ENCODE measurements at regions not wholly inside any gene's neighbourhood (a gene's known extent, or its start where the extent isn't known, plus 50 kb on each side); places are given as distances from the start of the nearest gene placed in this dataset.

GRCh38 chr3:64305731-64306130, 80.5 kb upstream of the PRICKLE2 start:
- DNase-seq = no peak

GRCh38 chr3:64304828-64305410, 79.7 kb upstream of the PRICKLE2 start:
- DNase-seq = no peak

GRCh38 chr3:64303881-64304280, 78.6 kb upstream of the PRICKLE2 start:
- no peak for DNase-seq

- no peak for DNase-seq
Observed at GRCh38 chr3:64303401-64303800, 78.1 kb upstream of the PRICKLE2 start.

GRCh38 chr3:64301476-64301875, 76.2 kb upstream of the PRICKLE2 start:
- DNase-seq = no peak

GRCh38 chr3:64300790-64301423, 75.6 kb upstream of the PRICKLE2 start:
- DNase-seq = no peak

GRCh38 chr3:64299206-64299605, 73.9 kb upstream of the PRICKLE2 start:
- no peak for DNase-seq

- DNase-seq = no peak
Observed at GRCh38 chr3:64297563-64297962, 72.3 kb upstream of the PRICKLE2 start.

- no peak for DNase-seq
Observed at GRCh38 chr3:64295594-64295993, 70.3 kb upstream of the PRICKLE2 start.

- DNase-seq = no peak
Observed at GRCh38 chr3:64294771-64295170, 69.5 kb upstream of the PRICKLE2 start.

- DNase-seq = no peak
Observed at GRCh38 chr3:64293121-64293520, 67.9 kb upstream of the PRICKLE2 start.

- no peak for DNase-seq
Observed at GRCh38 chr3:64291956-64292355, 66.7 kb upstream of the PRICKLE2 start.

- no peak for DNase-seq
Observed at GRCh38 chr3:64291345-64291744, 66.1 kb upstream of the PRICKLE2 start.

- DNase-seq = no peak
Observed at GRCh38 chr3:64290864-64291263, 65.6 kb upstream of the PRICKLE2 start.

GRCh38 chr3:64290161-64290560, 64.9 kb upstream of the PRICKLE2 start:
- DNase-seq = no peak

- DNase-seq = no peak
Observed at GRCh38 chr3:64289622-64290021, 64.4 kb upstream of the PRICKLE2 start.

- DNase-seq = no peak
Observed at GRCh38 chr3:64278625-64279024, 53.4 kb upstream of the PRICKLE2 start.

GRCh38 chr3:64276131-64276530, 50.9 kb upstream of the PRICKLE2 start:
- DNase-seq = no peak
